GM19395 (cell line): ENCODE measurements at regions not wholly inside any gene's neighbourhood (a gene's known extent, or its start where the extent isn't known, plus 50 kb on each side); places are given as distances from the start of the nearest gene placed in this dataset.
"Not testable (repeated sequence)": the region's sequence is repeated elsewhere in the genome, so short reads cannot be mapped to it uniquely, and the experiment has no call there.

ENCODE experiments used
- ATAC-seq: cut with Tn5 transposase; IDR thresholded peaks from one replicate; pipeline ENCODE4 v1.9.1; 2021; ENCODE audit warnings: mild to moderate bottlenecking, moderate library complexity; ENCODE audit not compliant: unreplicated experiment

- ATAC-seq: not testable (repeated sequence)
Measured at GRCh38 chr1:90219166-90219871, 224.4 kb downstream of the ZNF326 start.

DNA sequence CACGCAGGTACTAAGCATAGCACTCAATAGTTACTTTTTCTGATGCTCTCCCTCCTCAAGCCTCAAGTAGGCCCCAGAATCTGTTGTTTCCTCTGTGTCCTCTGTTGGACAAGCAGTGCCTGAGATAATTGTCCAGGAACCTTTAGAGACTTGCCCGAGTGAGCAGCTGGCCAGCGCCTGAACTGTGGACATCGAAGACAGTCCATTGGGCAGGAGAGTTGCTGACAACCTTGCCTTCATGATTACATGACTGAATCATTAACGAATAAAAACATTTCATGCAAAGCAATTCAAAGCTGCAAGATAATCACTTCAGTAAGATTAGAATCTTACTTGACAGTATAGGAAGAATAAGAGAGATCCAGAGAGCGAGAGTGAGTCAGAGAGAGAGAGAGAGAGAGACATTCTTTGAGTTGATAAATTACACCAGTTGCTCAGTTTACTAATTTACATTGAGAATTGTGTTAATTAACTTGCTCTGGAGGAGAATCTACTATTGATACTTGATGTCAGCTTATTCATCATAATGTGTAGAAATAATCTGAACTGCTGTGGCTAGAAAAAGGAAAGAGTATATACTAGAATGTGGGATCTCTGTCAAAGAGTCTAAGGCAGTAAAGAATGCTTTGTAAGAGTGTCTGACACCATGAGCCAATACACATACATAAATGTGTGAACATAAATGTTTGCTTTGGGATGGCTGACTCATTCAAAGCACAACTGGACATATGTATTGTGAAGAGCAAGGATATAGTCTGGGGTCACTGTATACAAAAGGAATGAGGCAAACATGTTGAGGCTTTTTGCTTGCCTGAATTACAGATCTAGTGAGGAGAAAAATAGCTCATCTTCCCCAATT lies 216.0 kb downstream of the ZNF326 start:
- no peak for ATAC-seq

DNA sequence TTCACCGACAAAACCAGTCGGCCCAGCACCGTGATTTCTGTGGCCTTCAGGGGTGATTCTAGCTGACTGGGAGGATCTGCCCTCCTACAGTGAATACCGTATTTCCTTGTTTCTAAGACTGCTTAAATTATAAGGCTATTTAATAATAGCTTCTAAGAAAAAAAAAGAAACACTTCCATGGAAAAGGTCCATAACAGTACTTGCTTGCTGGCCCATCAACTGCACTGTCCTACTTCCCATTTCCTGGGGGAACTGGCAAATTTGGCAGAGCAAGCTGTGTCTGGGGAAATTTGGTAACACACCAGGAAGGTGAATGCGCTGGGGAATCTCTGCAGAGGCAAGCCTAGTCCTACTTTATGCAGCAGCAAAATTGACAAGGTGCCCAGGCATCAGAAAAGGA lies 214.0 kb downstream of the ZNF326 start:
- no peak for ATAC-seq

GRCh38 chr1:90206260-90206659 lies 211.3 kb downstream of the ZNF326 start:
- no peak for ATAC-seq

DNA sequence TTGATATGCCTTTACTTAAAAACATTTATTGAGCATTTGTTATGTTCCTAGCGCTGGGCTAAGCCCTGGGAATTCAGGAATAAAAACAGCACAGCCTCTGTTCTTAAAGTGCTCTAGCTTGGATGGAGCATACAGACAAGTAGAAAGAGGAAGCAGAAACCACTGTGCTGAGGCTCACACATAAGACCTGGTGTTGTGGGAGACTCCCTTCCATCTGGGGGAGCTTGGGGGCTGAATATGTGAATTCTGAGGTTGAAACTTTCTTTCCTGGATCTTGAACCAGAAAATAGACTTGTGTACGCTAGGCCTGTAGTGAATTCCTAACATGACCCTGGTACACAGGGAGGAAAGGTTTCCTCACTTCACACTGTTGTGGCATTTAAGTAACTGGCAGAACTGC lies 209.9 kb downstream of the ZNF326 start:
- no peak for ATAC-seq

DNA sequence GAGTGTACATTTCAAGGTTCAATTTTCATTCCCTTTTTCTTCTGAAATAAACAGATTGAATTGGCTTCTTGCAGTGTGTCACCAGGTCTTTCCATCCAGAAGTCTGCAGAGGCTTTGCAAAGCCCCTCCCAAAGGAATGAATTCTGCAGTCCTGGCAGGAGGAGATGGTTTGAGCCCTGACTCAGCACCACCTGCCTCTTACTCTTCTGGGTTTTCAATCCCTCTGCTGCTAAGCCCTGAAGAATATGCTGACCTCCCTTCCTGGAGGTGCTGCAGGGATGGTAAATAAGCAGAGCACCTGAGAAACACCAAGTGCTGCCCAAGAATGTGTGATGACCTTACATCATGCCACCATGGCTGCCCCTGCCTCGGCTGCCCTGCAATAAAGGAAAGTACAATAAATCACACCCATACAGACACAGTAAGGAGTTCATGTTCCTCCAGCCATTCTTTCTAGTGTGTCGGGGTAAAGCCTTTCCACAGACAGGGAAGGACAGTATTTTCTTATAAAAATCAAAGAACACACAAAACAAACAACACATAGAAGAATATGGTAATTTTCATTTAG lies 209.2 kb downstream of the ZNF326 start:
- ATAC-seq: no peak

DNA sequence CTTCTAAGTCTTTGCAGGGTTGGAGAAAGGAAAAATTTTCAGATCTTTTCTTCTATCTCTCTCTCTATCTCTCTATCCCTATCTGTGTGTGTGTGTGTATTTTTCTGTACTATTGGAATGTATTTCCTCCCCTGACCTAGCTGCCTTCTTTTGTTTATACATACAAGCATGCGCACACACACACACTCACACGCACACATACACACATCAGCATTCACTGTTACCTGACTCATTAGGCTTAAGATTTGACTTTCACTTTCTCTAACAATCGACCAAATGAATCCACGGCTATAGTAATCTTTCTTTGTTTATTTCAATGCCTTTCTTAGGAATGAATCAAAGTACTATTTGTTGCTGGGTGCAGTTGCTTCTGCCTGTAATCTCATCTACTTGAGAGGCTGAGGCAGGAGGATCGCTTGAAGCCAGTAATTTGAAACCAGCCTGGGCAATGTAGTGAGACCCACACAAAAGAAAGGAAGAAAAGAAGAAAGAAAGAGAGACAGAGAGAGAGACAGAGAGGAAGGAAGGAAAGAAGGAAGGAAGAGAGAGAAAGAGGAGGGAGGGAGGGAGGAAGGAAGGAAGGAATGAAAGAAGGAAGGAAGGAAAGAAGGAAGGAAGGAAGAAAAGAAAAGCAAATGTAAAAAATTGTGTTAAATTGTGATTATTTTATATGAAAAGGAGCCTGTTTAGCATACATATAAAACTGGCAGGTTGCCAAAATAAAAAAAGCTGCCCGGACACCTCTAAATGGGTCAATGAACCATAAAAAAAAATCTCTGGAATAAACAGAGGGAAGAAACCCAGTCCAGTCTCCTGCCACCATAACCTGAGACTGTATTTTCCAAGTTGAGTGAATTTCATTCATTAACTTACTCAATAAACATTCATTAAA lies 206.8 kb downstream of the ZNF326 start:
- no peak for ATAC-seq

GRCh38 chr1:90200646-90201205 lies 205.8 kb downstream of the ZNF326 start:
- ATAC-seq: no peak

- ATAC-seq: no peak
Measured at GRCh38 chr1:90198616-90199332, 203.9 kb downstream of the ZNF326 start.

GRCh38 chr1:90193116-90193515 lies 198.2 kb downstream of the ZNF326 start:
- ATAC-seq: no peak

- no peak for ATAC-seq
Measured at GRCh38 chr1:90192408-90192807, 197.5 kb downstream of the ZNF326 start.

DNA sequence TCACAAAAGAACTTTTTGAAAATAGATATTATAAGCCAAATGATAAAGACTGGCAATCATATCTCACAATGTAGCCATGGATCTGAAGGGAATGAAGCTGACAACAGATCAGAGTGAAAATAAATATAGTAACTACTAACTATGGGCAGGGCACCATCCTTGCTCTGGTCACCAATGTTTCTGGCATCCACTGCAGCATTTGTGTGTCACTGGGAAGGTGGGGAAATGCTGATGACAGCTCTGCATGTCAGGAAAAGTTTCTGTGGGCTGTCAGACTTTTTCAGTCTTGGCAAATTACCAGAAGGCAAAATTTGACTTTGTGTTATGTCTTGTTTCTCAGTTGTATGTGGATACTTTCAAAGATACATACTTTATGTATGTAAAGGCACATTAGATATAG lies 195.6 kb downstream of the ZNF326 start:
- ATAC-seq: no peak

DNA sequence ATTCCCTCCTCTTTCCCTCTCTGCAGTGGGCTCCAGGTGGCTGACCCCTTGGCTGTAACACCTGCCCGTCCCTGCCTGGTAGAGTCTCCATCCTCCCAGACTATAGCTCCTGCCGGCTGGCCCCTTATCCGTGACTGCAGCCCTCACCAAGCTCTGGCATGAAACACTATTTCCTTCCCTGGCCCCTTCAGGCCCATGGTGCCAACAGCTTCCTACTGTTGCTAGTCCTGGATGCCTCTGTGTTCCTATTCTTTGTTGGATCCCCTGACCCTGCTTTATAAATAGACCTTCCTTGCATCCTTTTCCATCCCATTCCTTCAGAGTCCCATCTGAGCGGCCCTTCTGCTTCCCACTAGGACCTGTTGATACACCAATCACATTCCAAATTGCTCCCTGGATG lies 195.0 kb downstream of the ZNF326 start:
- no peak for ATAC-seq

DNA sequence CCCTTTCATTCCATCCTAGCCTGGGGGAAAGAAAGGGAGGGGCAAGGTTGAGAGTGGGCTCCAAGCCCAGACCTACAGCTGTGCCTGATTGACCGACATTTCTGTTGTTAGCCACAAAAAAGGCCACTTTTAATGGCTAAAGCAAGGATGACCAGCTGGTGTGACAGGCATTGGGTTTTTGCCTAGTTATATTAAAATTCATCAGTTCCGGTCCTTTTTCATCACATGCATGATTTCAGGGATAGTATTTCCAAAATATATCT lies 192.3 kb downstream of the ZNF326 start:
- ATAC-seq: no peak

GRCh38 chr1:90186506-90187322 lies 191.8 kb downstream of the ZNF326 start:
- ATAC-seq: no peak

DNA sequence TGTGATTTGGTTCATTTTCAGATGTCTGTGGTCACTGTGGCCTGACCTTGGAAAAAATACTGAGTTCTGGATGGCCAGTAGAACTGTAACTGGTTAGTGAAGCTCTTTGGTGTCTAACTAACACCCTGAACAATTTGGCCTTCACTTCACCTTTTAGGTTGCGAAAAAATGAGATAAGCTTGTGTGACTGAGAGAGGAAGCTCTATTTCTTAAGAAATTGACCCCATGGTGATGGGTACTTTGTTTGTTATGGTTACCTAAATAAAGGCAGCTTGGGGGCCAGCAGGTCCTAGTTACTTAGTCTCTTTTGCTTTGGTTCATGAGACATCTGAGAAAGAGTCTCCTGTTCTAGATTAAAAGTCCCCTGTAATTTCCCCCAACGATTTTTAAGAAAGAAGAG lies 181.6 kb downstream of the ZNF326 start:
- no peak for ATAC-seq

GRCh38 chr1:90175490-90176167 lies 180.7 kb downstream of the ZNF326 start:
- ATAC-seq: no peak

- no peak for ATAC-seq
Measured at GRCh38 chr1:90174246-90174645, 179.3 kb downstream of the ZNF326 start.

GRCh38 chr1:90162216-90162615 lies 167.3 kb downstream of the ZNF326 start:
- ATAC-seq: no peak
